MCF 10A (cell line): ENCODE measurements at regions not wholly inside any gene's neighbourhood (a gene's known extent, or its start where the extent isn't known, plus 50 kb on each side); places are given as distances from the start of the nearest gene placed in this dataset.
"Not testable (repeated sequence)": the region's sequence is repeated elsewhere in the genome, so short reads cannot be mapped to it uniquely, and the experiment has no call there.

ENCODE experiments used
- BruUV-seq: library from RNA; stranded (reverse); fragments of 400-500 nt; replicated peaks from 2 replicates; lab custom pipeline; 2021; lab: Mats Ljungman, UMichigan
- CTCF ChIA-PET: fragments of 300-600 bp; sonication (Branson Sonifier 250); formaldehyde crosslinking; extraction: SDS; loops from one replicate; lab custom pipeline; 2021; ENCODE audit warnings: antibody characterized with exemption, inconsistent platforms; lab: Yijun Ruan, JAX
- POLR2A ChIA-PET: fragments of 300-600, 350-650 bp; sonication (Branson Sonifier 250); formaldehyde crosslinking; extraction: SDS; loops from one replicate; lab custom pipeline; 2020; ENCODE audit warnings: antibody characterized with exemption, inconsistent platforms; lab: Yijun Ruan, JAX
- DNase-seq: peaks from one replicate; pipeline ENCODE4 v3.0.0-alpha.2; 2018; ENCODE audit not compliant: unreplicated experiment
- H3K27ac Mint-ChIP-seq: one replicate; pipeline ENCODE4 v1.8.0; 2022; ENCODE audit warnings: mild to moderate bottlenecking, low read depth, mixed read lengths; ENCODE audit not compliant: unreplicated experiment
- H3K27me3 Mint-ChIP-seq: one replicate; pipeline ENCODE4 v1.8.0; 2022; ENCODE audit warnings: mixed read lengths; ENCODE audit not compliant: insufficient read depth, unreplicated experiment
- H3K36me3 Mint-ChIP-seq: one replicate; pipeline ENCODE4 v1.8.0; 2022; ENCODE audit warnings: mild to moderate bottlenecking, moderate library complexity, mixed read lengths; ENCODE audit not compliant: insufficient read depth, unreplicated experiment
- H3K4me1 Mint-ChIP-seq: one replicate; pipeline ENCODE4 v1.8.0; 2022; ENCODE audit warnings: mixed read lengths; ENCODE audit not compliant: insufficient read depth, unreplicated experiment
- H3K4me3 Mint-ChIP-seq: one replicate; pipeline ENCODE4 v1.8.0; 2022; ENCODE audit warnings: mild to moderate bottlenecking, moderate library complexity, mixed read lengths; ENCODE audit not compliant: unreplicated experiment
- H3K9me3 Mint-ChIP-seq: one replicate; pipeline ENCODE4 v1.8.0; 2022; ENCODE audit warnings: mixed read lengths; ENCODE audit not compliant: unreplicated experiment
- intact Hi-C: fragments of 100-400 bp; cut with micrococcal nuclease; formaldehyde crosslinking; loops from 2 replicates; pipeline ENCODE4 v1.14.1; 2022

DNA sequence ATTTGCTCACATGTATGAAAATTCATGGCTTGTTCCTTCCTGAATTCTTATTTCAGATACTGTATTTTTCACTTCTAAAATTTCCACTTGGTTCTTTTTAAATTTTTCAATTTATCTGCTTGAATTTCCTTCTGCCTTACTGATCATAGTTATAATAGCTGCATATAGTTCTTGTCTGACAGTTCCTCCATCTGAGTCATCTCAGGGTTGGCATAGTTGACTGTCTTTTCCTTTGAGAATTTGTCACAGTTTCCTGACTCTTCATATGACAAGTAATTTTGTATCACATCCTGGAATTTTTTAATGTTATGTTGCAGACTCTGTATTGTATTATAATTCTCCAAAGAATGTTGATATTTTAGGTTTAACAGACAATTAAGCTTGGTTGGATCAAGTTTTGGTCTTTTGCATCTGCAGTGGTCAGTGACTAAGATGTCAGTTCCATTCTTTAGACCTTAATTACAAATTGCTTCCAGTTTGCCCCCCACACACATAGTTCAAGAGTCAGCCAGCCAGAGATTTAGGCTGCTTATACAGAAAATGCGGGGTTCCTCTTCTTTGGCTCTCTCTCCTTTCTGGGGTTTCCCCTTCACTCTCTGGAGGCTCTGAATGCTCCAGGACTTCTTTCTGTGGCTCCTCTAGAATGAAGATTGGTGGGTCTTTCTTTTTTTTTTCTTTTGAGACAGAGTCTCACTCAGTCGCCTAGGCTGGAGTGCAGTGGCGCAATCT is 153.7 kb upstream of the NBPF12 start:
- H3K4me3 Mint-ChIP-seq, DNase-seq: not testable (repeated sequence)

DNA sequence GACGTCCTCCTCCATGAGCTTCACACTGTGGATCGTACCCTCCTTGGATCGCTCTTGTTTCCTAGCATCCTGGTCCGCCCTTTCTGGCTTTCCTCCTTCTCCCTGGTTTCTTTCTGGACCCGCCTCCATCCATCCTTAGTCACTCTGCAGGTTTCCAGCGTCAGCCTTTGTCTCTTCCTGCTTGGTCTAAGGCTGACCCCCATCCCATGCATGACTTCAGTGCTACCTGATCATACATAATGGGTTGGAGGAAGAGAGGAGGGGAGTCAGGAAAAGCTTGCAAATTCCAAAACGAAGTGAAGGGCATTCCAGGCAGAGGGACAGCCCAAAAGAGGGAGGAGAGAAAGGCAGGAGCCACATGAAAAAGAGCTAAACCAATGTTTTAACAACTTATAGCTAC is 156.9 kb upstream of the NBPF12 start:
- BruUV-seq, H3K9me3 Mint-ChIP-seq, POLR2A ChIA-PET, DNase-seq, CTCF ChIA-PET, H3K4me3 Mint-ChIP-seq, H3K36me3 Mint-ChIP-seq, H3K4me1 Mint-ChIP-seq, H3K27ac Mint-ChIP-seq, intact Hi-C loops: not testable (repeated sequence)
- H3K27me3 Mint-ChIP-seq: peaks cover 14% of the 10 kb centered on the region

More for the DNA sequence above, 153.7 kb upstream of the NBPF12 start:
- H3K4me1 Mint-ChIP-seq, POLR2A ChIA-PET, H3K36me3 Mint-ChIP-seq, H3K27ac Mint-ChIP-seq, BruUV-seq, H3K9me3 Mint-ChIP-seq, CTCF ChIA-PET, intact Hi-C loops: not testable (repeated sequence)
- peaks cover 14% of the 10 kb centered on the region for H3K27me3 Mint-ChIP-seq

DNA sequence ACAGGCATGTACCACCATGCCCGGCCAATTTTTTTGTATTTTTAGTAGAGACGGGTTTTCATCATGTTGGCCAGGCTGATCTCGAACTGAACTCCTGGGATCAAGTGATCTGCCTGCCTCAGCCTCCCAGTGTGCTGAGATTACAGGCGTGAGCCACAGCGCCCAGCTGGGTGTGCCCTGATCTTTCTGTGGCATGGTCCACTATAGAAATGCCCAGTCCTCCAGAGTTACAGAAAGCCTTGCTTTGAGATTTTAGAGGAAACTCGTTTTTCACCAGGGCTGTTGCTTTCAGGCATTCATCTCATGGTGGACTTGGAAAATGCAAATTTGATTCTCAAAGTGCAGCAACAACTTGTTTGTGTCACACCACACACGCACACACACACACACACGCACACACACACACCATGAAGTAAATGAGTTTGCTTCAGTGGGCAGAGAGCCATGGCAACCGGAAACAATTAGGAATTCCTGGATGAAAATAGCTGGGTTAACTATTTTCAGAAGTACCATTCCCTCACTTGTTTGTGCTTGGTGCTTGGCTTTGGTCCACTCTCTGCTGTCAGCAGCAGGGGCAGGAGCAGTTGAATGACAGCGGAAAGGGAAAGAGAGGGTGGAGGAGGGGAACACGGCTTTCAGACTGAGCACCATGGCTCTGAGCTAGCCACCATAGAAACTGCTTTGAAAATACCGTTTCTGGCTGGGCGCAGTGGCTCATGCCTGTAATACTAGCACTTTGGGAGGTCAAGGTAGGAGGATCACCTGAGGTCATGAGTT is 160.1 kb upstream of the NBPF12 start:
- H3K4me3 Mint-ChIP-seq, intact Hi-C loops, POLR2A ChIA-PET, CTCF ChIA-PET, H3K9me3 Mint-ChIP-seq, BruUV-seq, H3K27ac Mint-ChIP-seq, DNase-seq, H3K36me3 Mint-ChIP-seq, H3K4me1 Mint-ChIP-seq: not testable (repeated sequence)
- peaks cover 14% of the 10 kb centered on the region for H3K27me3 Mint-ChIP-seq

DNA sequence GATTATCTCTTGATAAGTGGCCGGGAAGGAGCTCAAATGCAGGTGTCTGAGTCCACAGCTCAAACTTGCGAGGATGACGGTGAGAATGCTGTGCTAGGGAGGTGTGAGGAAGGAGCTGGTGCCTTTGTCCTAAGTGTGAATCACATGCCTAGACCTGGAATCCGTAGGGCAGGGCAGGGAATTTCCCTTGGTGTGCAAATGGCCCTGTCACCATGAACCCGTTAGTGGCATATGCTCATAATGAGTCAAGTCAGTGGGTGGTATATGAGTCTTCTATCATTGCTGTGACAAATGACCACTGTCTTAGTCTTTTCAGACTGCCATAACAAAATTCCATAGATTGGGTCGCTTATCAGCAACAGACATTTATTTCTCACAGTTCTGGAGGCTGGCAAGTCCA is 163.1 kb upstream of the NBPF12 start:
- CTCF ChIA-PET, H3K27me3 Mint-ChIP-seq, DNase-seq, H3K4me1 Mint-ChIP-seq, BruUV-seq, intact Hi-C loops, H3K4me3 Mint-ChIP-seq, H3K27ac Mint-ChIP-seq, H3K9me3 Mint-ChIP-seq, POLR2A ChIA-PET, H3K36me3 Mint-ChIP-seq: not testable (repeated sequence)

DNA sequence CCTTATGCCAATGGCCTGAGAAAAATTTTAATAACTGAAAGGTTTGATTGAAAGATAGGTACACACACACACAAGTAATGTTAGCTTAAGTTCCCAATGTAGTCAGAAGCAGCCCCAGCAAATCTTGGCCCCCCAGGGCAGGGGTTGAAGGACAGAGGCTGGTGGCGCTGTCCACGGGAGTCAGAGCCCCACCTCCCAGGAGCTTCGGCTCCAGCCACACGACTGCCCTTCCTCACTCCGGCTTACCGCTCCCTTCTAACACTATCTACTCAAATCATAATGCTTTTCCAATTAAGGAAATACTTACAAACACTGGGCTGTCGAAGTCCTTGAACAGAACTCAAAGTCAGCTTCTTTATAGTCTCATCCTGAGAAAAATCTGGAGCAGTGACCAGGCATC is 163.9 kb upstream of the NBPF12 start:
- H3K36me3 Mint-ChIP-seq, H3K4me3 Mint-ChIP-seq, H3K27me3 Mint-ChIP-seq, H3K4me1 Mint-ChIP-seq, POLR2A ChIA-PET, DNase-seq, CTCF ChIA-PET, BruUV-seq, H3K27ac Mint-ChIP-seq, H3K9me3 Mint-ChIP-seq, intact Hi-C loops: not testable (repeated sequence)

DNA sequence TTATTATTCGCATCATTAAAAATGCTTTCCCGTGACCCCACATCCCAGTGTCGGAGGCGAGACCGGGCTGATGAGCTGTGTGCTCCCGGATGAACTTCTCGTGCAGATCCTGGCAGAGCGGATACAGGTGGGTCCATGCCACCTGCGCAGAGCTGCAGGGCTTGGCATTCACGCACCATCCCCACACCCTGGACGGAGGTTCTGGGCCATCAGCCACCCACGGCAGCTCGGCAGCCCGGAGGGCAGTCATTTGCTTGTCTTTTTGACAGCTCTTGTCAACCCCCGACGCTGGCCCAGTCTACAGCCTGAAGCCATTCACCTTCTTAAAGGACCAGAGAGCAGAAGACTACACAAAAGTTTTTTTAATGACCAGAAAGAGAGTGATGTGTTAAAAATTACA is 166.7 kb upstream of the NBPF12 start:
- H3K27ac Mint-ChIP-seq, H3K4me3 Mint-ChIP-seq, BruUV-seq, H3K36me3 Mint-ChIP-seq, H3K27me3 Mint-ChIP-seq, POLR2A ChIA-PET, DNase-seq, CTCF ChIA-PET, H3K4me1 Mint-ChIP-seq, intact Hi-C loops, H3K9me3 Mint-ChIP-seq: not testable (repeated sequence)

DNA sequence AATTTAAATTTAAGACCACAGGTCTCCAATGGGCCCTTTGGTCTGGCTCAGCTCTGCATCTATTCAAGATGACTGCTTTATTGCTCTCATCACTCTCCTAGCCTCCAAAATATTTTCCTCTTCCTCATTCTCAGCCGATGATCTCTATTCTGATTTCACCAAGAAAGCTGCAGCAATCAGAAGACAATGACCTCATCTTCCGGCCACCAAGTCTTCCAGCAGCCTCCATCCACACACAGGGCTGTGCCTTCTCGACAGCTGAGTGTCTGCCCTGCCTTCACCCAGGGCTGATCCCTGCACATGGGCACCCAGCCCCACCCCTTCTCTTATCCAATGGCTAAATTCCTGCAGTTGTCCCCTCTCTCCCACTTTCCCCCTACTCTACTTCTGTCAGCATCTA is 167.1 kb upstream of the NBPF12 start:
- H3K9me3 Mint-ChIP-seq, BruUV-seq, H3K4me1 Mint-ChIP-seq, H3K36me3 Mint-ChIP-seq, H3K27me3 Mint-ChIP-seq, H3K27ac Mint-ChIP-seq, DNase-seq, CTCF ChIA-PET, intact Hi-C loops, H3K4me3 Mint-ChIP-seq, POLR2A ChIA-PET: not testable (repeated sequence)

DNA sequence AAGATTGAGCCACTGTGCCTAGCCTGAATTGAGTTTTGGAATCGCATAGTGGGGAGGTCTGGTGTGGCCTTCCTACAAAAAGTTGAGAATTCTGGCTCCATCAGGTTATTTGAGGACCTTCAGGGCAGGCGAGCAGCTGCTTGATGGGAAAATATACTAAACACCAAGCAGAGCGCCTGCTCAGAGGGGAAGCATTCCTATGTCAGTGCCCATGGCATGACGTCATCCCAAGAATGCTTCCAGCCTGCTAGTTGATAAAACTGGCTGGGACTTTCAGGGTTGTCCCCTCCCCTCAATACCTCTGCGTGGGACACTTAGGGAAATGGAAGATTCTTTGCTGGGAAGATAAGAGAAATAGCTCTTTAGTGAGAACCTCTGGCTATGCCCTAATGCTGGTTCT is 174.9 kb upstream of the NBPF12 start:
- H3K36me3 Mint-ChIP-seq, POLR2A ChIA-PET, H3K4me1 Mint-ChIP-seq, H3K27me3 Mint-ChIP-seq, intact Hi-C loops, DNase-seq, H3K9me3 Mint-ChIP-seq, BruUV-seq, H3K27ac Mint-ChIP-seq, H3K4me3 Mint-ChIP-seq, CTCF ChIA-PET: not testable (repeated sequence)

DNA sequence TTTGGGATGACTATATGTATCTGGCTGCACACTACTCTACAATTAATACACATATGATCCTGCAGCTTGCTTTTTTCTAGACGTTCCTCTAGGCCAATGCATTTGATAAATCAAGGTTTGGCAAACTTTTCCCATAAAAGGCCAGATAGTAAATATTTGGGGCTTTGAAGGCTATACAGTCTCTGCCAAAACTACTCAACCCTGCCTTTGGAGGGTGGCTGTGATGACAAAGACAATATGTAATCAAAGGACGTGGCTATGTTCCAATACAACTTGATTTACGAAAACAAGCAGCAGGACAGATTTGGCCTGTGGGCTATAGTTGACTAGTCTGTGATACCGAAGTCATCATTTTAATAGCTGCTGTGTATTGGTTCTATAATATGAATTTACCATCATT is 181.3 kb upstream of the NBPF12 start:
- BruUV-seq, POLR2A ChIA-PET, H3K9me3 Mint-ChIP-seq, DNase-seq, H3K27ac Mint-ChIP-seq, CTCF ChIA-PET, H3K4me3 Mint-ChIP-seq, H3K36me3 Mint-ChIP-seq, H3K27me3 Mint-ChIP-seq, intact Hi-C loops, H3K4me1 Mint-ChIP-seq: not testable (repeated sequence)
